ENCODE measurements at regions not wholly inside any gene's neighbourhood (a gene's known extent, or its start where the extent isn't known, plus 50 kb on each side); places are given as distances from the start of the nearest gene placed in this dataset.

- TF ChIP-seq CTCF (IDR thresholded peaks at IDR 0.05; ENCODE audit: low read depth, low read length) (no peak), POLR2A (IDR thresholded peaks at IDR 0.05; ENCODE audit: extremely low read depth, insufficient read length) (no peak), MAX (IDR thresholded peaks at IDR 0.05; ENCODE audit: low read depth, low read length) (no peak)
These were observed 97.2 kb upstream of the CNTN4 start for GRCh38 chr3:2001306-2002108.
